HCT116 (cell line): ENCODE measurements at regions not wholly inside any gene's neighbourhood (a gene's known extent, or its start where the extent isn't known, plus 50 kb on each side); places are given as distances from the start of the nearest gene placed in this dataset.

ENCODE experiments used
- ATAC-seq: fragments of 200-7000 bp; cut with Tn5 transposase; 2 replicates; pipeline ENCODE4 v1.9.1; 2020; ENCODE audit warnings: mild to moderate bottlenecking, moderate library complexity
- BruUV-seq: library from RNA; stranded (reverse); fragments of 400-500 nt; replicated peaks from 2 replicates; lab custom pipeline; 2021; lab: Mats Ljungman, UMichigan
- CTCF ChIA-PET: fragments of 300-600 bp; sonication (Branson Sonifier 250); formaldehyde crosslinking; loops from one replicate; lab custom pipeline; 2021; ENCODE audit warnings: antibody characterized with exemption; lab: Charles Lee
- POLR2A ChIA-PET: fragments of 300-600, 350-600 bp; sonication (Branson Sonifier 250); formaldehyde crosslinking; loops from one replicate; lab custom pipeline; 2021; ENCODE audit warnings: antibody characterized with exemption; lab: Charles Lee
- RAD21 ChIA-PET, 2 experiments: fragments of 300-600 bp; sonication (Branson Sonifier 250); formaldehyde crosslinking; loops; one replicate each; lab custom pipeline; 2023; ENCODE audit warnings: low total read pairs in 2 of 2; ENCODE audit not compliant: uncharacterized antibody in 2 of 2, unreplicated experiment in 2 of 2, low non-redundant PET in 1 of 2; lab: Charles Lee
- DNase-seq: peaks from one replicate; pipeline ENCODE4 v3.0.0-alpha.2; 2010; ENCODE audit warnings: low read depth, low spot score
- H2AFZ ChIP-seq: fragments of 200-600 bp; shearing (Covaris generic), sonication (generic); 2 replicates; pipeline ENCODE4 v1.6.1; 2017; ENCODE audit warnings: low read depth, mixed run types, mixed read lengths, antibody characterized with exemption, low read length; ENCODE audit not compliant: poor library complexity, severe bottlenecking
- H3K27ac ChIP-seq: 2 replicates; pipeline ENCODE4 v1.5.1; 2012; ENCODE audit warnings: low read depth, low read length
- H3K27me3 ChIP-seq: fragments of 200-600 bp; sonication (generic); 2 replicates; pipeline ENCODE4 v1.6.1; 2016; ENCODE audit warnings: mixed run types, low read length, mixed read lengths; ENCODE audit not compliant: insufficient read depth
- H3K36me3 ChIP-seq, 2 experiments: fragments of 200-500 bp in 1 of 2; fragments of 200-600 bp in 1 of 2; sonication (Bioruptor generic) in 1 of 2; sonication (generic) in 1 of 2; 2 replicates each; pipeline versions ENCODE4 v1.5.1 to v1.6.1; 2014 to 2016; ENCODE audit warnings: low read length in 2 of 2, inconsistent platforms in 1 of 2, mixed read lengths in 1 of 2, mixed run types in 1 of 2; ENCODE audit not compliant: insufficient read depth in 2 of 2, control insufficient read depth in 1 of 2
- H3K4me1 ChIP-seq, 2 experiments: fragments of 200-600 bp in 1 of 2; sonication (generic) in 1 of 2; 2 replicates each; pipeline versions ENCODE4 v1.5.1 to v1.6.1; 2012 to 2017; ENCODE audit warnings: low read length in 2 of 2, inconsistent platforms in 1 of 2, mild to moderate bottlenecking in 1 of 2, mixed read lengths in 1 of 2, mixed run types in 1 of 2, moderate library complexity in 1 of 2; ENCODE audit not compliant: insufficient read depth in 2 of 2, control insufficient read depth in 1 of 2
- H3K4me2 ChIP-seq: fragments of 200-600 bp; sonication (generic); 2 replicates; pipeline ENCODE4 v1.6.1; 2017; ENCODE audit warnings: mixed run types, low read length, mixed read lengths
- H3K4me3 ChIP-seq, 2 experiments: fragments of 200-600 bp in 1 of 2; sonication (generic) in 1 of 2; replicated peaks in 1 of 2; 2 replicates each; pipeline ENCODE4 v1.5.1; 2011 to 2016; ENCODE audit warnings: low read length in 2 of 2, control low read depth in 1 of 2, low read depth in 1 of 2, mild to moderate bottlenecking in 1 of 2, mixed read lengths in 1 of 2, mixed run types in 1 of 2
- H3K79me2 ChIP-seq: fragments of 200-600 bp; sonication (generic); 2 replicates; pipeline ENCODE4 v1.6.1; 2017; ENCODE audit warnings: mild to moderate bottlenecking, mixed run types, low read length, moderate library complexity, mixed read lengths; ENCODE audit not compliant: insufficient read depth
- H3K9ac ChIP-seq: fragments of 200-600 bp; sonication (generic); 2 replicates; pipeline ENCODE4 v1.6.1; 2016; ENCODE audit warnings: low read length, mixed read lengths
- H3K9me2 ChIP-seq: fragments of 200-600 bp; sonication (generic), shearing (Covaris generic); 2 replicates; pipeline ENCODE4 v1.6.1; 2017; ENCODE audit warnings: mixed run types, mild to moderate bottlenecking, moderate library complexity; ENCODE audit not compliant: insufficient read depth
- H3K9me3 ChIP-seq, 2 experiments: fragments of 200-500 bp in 1 of 2; fragments of 200-600 bp in 1 of 2; sonication (Bioruptor generic) in 1 of 2; sonication (generic) in 1 of 2; 2 replicates each; pipeline ENCODE4 v1.6.1; 2014 to 2017; ENCODE audit warnings: low read length in 2 of 2, mixed read lengths in 2 of 2, inconsistent platforms in 1 of 2, low read depth in 1 of 2, mild to moderate bottlenecking in 1 of 2, mixed run types in 1 of 2, moderate library complexity in 1 of 2; ENCODE audit not compliant: control insufficient read depth in 1 of 2, insufficient read depth in 1 of 2
- H4K20me1 ChIP-seq: fragments of 200-600 bp; sonication (generic), shearing (Covaris generic); 2 replicates; pipeline ENCODE4 v1.6.1; 2017; ENCODE audit warnings: mixed run types, mild to moderate bottlenecking, moderate library complexity; ENCODE audit not compliant: insufficient read depth
- ATF3 ChIP-seq: IDR thresholded peaks from 2 replicates; pipeline ENCODE4 v1.6.1; 2012
- CBX3 ChIP-seq: IDR thresholded peaks from 2 replicates; pipeline ENCODE4 v1.6.1; 2012; ENCODE audit warnings: low read depth
- CTCF ChIP-seq, 3 experiments: fragments of 200-600 bp in 1 of 3; sonication (generic) in 1 of 3; IDR thresholded peaks in 2 of 3; conservative IDR thresholded peaks in 1 of 3; 2 replicates each; pipeline ENCODE4 v1.5.1; 2012 to 2017; ENCODE audit warnings: low read depth in 2 of 3, low read length in 2 of 3, antibody characterized with exemption in 1 of 3, borderline replicate concordance in 1 of 3, control low read depth in 1 of 3, mild to moderate bottlenecking in 1 of 3, mixed read lengths in 1 of 3, mixed run types in 1 of 3, moderate library complexity in 1 of 3; ENCODE audit not compliant: insufficient read depth in 1 of 3
- ELF1 ChIP-seq: IDR thresholded peaks from 2 replicates; pipeline ENCODE4 v1.6.1; 2012; ENCODE audit warnings: low read depth, borderline replicate concordance
- EZH2 ChIP-seq: fragments of 200-600 bp; sonication (generic); IDR thresholded peaks from 2 replicates; pipeline ENCODE4 v1.6.1; 2017; ENCODE audit warnings: antibody characterized with exemption, mixed run types
- EZH2phosphoT487 ChIP-seq: fragments of 200-600 bp; IDR thresholded peaks from 2 replicates; pipeline ENCODE4 v1.6.1; 2018; ENCODE audit warnings: antibody characterized with exemption, borderline replicate concordance
- JUND ChIP-seq: IDR thresholded peaks from 2 replicates; pipeline ENCODE4 v1.6.1; 2012
- POLR2AphosphoS5 ChIP-seq: IDR thresholded peaks from 2 replicates; pipeline ENCODE4 v1.6.1; 2011; ENCODE audit warnings: mild to moderate bottlenecking, low read depth, low read length, moderate library complexity
- RAD21 ChIP-seq: IDR thresholded peaks from 2 replicates; pipeline ENCODE4 v1.6.1; 2012; ENCODE audit warnings: low read depth, mild to moderate bottlenecking
- REST ChIP-seq: IDR thresholded peaks from 2 replicates; pipeline ENCODE4 v1.6.1; 2012; ENCODE audit warnings: low read depth
- SIN3A ChIP-seq: IDR thresholded peaks from 2 replicates; pipeline ENCODE4 v1.6.1; 2012; ENCODE audit warnings: low read depth
- SP1 ChIP-seq: IDR thresholded peaks from 2 replicates; pipeline ENCODE4 v1.6.1; 2012; ENCODE audit warnings: low read depth
- SRF ChIP-seq: IDR thresholded peaks from 2 replicates; pipeline ENCODE4 v1.6.1; 2012; ENCODE audit warnings: low read depth
- TCF7L2 ChIP-seq: IDR thresholded peaks from 2 replicates; pipeline ENCODE4 v1.7.0; 2011; ENCODE audit warnings: borderline replicate concordance, inconsistent platforms; ENCODE audit not compliant: insufficient read depth, insufficient read length; ENCODE audit errors: extremely low read depth
- YY1 ChIP-seq: IDR thresholded peaks from 2 replicates; pipeline ENCODE4 v1.6.1; 2011; ENCODE audit warnings: low read length, low read depth, moderate library complexity, mild to moderate bottlenecking; ENCODE audit not compliant: insufficient replicate concordance; ENCODE audit errors: extremely low read depth
- ZBTB33 ChIP-seq: IDR thresholded peaks from 2 replicates; pipeline ENCODE4 v1.6.1; 2011; ENCODE audit warnings: mild to moderate bottlenecking, low read length, moderate library complexity; ENCODE audit not compliant: insufficient replicate concordance; ENCODE audit errors: extremely low read depth
- ZFX ChIP-seq: fragments of 450-650 bp; IDR thresholded peaks from 2 replicates; pipeline ENCODE4 v1.6.1; 2017
- ZNF274 ChIP-seq: fragments of 200-500 bp; sonication (Bioruptor generic); IDR thresholded peaks from 2 replicates; pipeline ENCODE4 v1.6.1; 2014; ENCODE audit warnings: mild to moderate bottlenecking, low read depth, low read length, inconsistent platforms
- intact Hi-C: fragments of 100-400 bp; cut with micrococcal nuclease; formaldehyde crosslinking; loops from 2 replicates; pipeline ENCODE4 v1.10.0; 2022

GRCh38 chr11:79918846-79919245 is 478.0 kb upstream of the TENM4 start:
- TF ChIP-seq ZNF274 (no peak), ELF1 (no peak), ZFX (no peak), CTCF (IDR thresholded peaks at IDR 0.05 in 2 of 3, conservative IDR thresholded peaks at IDR 0.05 in 1 of 3; ENCODE audit: borderline replicate concordance in 1 of 3, insufficient read depth in 1 of 3, low read depth in 2 of 3, low read length in 2 of 3) (no peak), ZBTB33 (no peak), SRF (no peak), ATF3 (no peak), SP1 (no peak), RAD21 (no peak), TCF7L2 (no peak), POLR2AphosphoS5 (no peak), YY1 (no peak), SIN3A (no peak), JUND (no peak), EZH2phosphoT487 (no peak), CBX3 (no peak), EZH2 (no peak), REST (no peak)
- TF ChIP-seq, all 23 proteins: peak for 0
- no TSS peak for BruUV-seq
- Histone ChIP-seq H3K36me3 (no peaks in the 10 kb centered on the region), H3K4me2 (no peak overlapping the region), H3K79me2 (no peaks in the 10 kb centered on the region), H3K4me3 (no peak overlapping the region), H4K20me1 (no peaks in the 10 kb centered on the region), H3K9ac (no peak overlapping the region), H3K9me2 (no peaks in the 10 kb centered on the region), H3K27me3 (no peaks in the 10 kb centered on the region), H2AFZ (no peak overlapping the region), H3K27ac (no peak overlapping the region), H3K4me1 (no peaks in the 10 kb centered on the region), H3K9me3 (peaks cover 9 to 25% of the 10 kb centered on the region in 2 experiments; a peak in 2 of 4 replicates)
- ATAC-seq (no peak), DNase-seq (no peak)
- intact Hi-C loops, result no loop called here
- RAD21 ChIA-PET, result no interaction called here
- CTCF ChIA-PET, result no interaction called here
- POLR2A ChIA-PET, result no interaction called here
